ENCODE measurements at regions not wholly inside any gene's neighbourhood (a gene's known extent, or its start where the extent isn't known, plus 50 kb on each side); places are given as distances from the start of the nearest gene placed in this dataset.

DNA sequence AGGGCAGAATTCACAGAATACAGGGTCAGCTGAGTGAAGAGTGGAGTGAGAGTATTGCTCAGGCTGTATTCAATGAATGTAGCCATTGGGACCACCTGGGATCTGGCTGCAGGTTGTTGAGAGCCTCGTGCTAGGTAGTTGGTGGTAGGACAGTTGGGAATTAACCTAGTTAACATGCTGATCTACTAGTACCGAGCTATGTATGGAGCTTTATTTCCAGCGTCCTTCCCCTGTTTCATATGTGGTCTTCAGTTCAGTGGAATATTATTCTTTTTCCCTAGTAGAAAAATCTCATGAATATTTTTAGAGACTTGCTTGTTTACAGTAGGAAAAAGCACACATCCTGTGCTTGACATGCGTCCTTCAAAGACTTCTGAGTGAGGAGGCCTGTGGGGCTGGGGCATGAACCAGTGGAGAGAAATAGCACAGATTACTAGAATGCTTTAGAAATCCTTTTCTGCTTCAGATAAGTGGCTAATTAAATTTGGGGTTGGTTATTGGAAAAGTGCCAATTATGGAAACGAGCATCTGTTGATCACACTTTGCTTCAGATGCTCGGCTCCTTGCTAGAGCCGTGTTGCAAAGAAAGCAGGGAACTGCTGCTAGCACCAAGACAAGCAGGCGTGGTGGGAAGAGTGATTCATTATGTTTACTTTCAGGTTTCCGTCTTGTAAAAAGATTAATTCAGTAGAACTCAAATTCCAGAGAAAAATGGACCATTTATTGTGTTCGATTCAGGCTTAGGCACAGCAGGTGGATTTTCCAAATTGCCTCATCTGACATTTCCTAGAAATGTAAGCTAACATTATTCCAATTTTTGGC lies 53.6 kb downstream of the ARF6 start:
- TF ChIP-seq, protein P1, sequence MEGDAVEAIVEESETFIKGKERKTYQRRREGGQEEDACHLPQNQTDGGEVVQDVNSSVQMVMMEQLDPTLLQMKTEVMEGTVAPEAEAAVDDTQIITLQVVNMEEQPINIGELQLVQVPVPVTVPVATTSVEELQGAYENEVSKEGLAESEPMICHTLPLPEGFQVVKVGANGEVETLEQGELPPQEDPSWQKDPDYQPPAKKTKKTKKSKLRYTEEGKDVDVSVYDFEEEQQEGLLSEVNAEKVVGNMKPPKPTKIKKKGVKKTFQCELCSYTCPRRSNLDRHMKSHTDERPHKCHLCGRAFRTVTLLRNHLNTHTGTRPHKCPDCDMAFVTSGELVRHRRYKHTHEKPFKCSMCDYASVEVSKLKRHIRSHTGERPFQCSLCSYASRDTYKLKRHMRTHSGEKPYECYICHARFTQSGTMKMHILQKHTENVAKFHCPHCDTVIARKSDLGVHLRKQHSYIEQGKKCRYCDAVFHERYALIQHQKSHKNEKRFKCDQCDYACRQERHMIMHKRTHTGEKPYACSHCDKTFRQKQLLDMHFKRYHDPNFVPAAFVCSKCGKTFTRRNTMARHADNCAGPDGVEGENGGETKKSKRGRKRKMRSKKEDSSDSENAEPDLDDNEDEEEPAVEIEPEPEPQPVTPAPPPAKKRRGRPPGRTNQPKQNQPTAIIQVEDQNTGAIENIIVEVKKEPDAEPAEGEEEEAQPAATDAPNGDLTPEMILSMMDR (conservative IDR thresholded peaks at IDR 0.05), result no peak
- Histone ChIP-seq H3K4me1 (ENCODE audit: control insufficient read depth, insufficient read depth, low read length) (no peaks in the 10 kb centered on the region), H3K9me3 (ENCODE audit: control insufficient read depth, low read length) (no peaks in the 10 kb centered on the region), H3K36me3 (ENCODE audit: control insufficient read depth, insufficient read depth, low read length) (no peaks in the 10 kb centered on the region), H3K4me3 (ENCODE audit: low read length) (no peak overlapping the region), H3K9ac (ENCODE audit: extremely low read depth, low read length, poor library complexity, severe bottlenecking) (no peak overlapping the region), H3K27me3 (ENCODE audit: control insufficient read depth, insufficient read depth, low read length, poor library complexity, severe bottlenecking) (no peaks in the 10 kb centered on the region), H3K27ac (ENCODE audit: low read depth, low read length) (no peak overlapping the region)
- Mint-ChIP-seq H3K4me1 (peaks cover 6% of the 10 kb centered on the region), H3K36me3 (ENCODE audit: low read depth) (no peaks in the 10 kb centered on the region), H3K27me3 (ENCODE audit: insufficient read depth) (no peaks in the 10 kb centered on the region), H3K9me3 (no peaks in the 10 kb centered on the region), H3K4me3 (no peak overlapping the region), H3K27ac (no peak overlapping the region)
- WGBS, 2 experiments (ENCODE audit: insufficient coverage in 1 of 2, insufficient read length in 1 of 2), result 83 to 95% methylated on average over 7 to 10 of the region's 10 CpGs
- DNase-seq, result no peak

GRCh38 chr14:49947506-49947905 lies 54.6 kb downstream of the ARF6 start:
- WGBS, 2 experiments (ENCODE audit: insufficient coverage in 1 of 2, insufficient read length in 1 of 2), result 86 to 89% methylated on average over 3 of the region's 3 CpGs
- no peak overlapping the region for H3K27ac ChIP-seq (ENCODE audit: low read depth, low read length)
- H3K9me3 Mint-ChIP-seq, result no peaks in the 10 kb centered on the region

DNA sequence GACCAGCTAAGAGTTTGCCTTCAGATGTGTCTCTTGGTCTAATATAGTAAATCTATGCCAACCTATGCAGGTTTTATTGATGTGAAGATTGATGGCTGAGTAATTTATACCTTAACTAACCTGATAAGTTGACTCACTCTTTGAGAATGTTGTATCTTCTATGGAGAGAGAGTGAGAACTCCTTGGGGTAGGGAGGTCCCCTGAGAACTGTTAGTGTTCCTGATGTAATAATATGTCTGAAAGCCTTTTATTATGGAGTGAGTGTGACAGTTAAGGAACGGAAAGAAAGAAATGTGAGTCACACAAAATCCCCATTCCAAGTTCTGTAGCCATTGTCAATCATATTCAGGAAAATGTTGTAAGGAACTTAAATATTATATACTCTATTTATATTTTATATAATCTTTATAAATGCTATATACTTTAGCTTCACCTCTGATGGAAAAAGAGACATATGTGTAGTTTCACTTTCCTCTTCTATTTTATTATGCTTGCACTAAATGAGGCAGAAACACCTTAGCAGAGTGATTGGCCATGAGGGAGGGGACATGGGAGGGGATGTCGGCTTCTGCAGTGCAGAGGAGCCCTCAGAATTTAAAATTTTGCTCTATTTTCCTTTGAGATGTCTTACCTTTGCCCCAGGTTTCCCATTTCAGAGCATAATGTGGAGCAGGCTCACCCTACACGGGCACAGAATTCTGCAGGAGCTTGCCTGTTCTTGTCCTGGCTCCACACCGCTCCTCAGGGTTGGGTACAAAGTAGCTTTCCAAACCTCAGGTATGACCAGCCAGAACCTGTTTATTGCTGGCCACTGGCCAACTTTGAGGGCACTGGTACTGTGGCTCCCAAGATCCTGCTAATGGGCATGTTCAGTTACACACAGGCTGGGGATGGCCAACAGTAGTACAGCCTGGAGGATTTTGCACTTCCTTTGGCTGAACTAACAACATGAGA lies 57.7 kb downstream of the ARF6 start:
- no peaks in the 10 kb centered on the region for H3K4me1 ChIP-seq (ENCODE audit: control insufficient read depth, insufficient read depth, low read length)
- no peak overlapping the region for H3K27ac ChIP-seq (ENCODE audit: low read depth, low read length)
- TF ChIP-seq, protein P1 (conservative IDR thresholded peaks at IDR 0.05), result no peak
- H3K9me3 ChIP-seq (ENCODE audit: control insufficient read depth, low read length), result no peaks in the 10 kb centered on the region
- H3K4me1 Mint-ChIP-seq, result peaks cover 5% of the 10 kb centered on the region
- H3K4me3 ChIP-seq (ENCODE audit: low read length), result no peak overlapping the region
- no peak overlapping the region for H3K9ac ChIP-seq (ENCODE audit: extremely low read depth, low read length, poor library complexity, severe bottlenecking)
- H3K36me3 Mint-ChIP-seq (ENCODE audit: low read depth), result no peaks in the 10 kb centered on the region
- no peak for DNase-seq
- H3K4me3 Mint-ChIP-seq, result no peak overlapping the region
- H3K27me3 Mint-ChIP-seq (ENCODE audit: insufficient read depth), result no peaks in the 10 kb centered on the region
- no peaks in the 10 kb centered on the region for H3K27me3 ChIP-seq (ENCODE audit: control insufficient read depth, insufficient read depth, low read length, poor library complexity, severe bottlenecking)
- no peaks in the 10 kb centered on the region for H3K36me3 ChIP-seq (ENCODE audit: control insufficient read depth, insufficient read depth, low read length)
- H3K27ac Mint-ChIP-seq, result no peak overlapping the region
- 94 to 96% methylated on average over 3 to 4 of the region's 4 CpGs for WGBS, 2 experiments (ENCODE audit: insufficient coverage in 1 of 2, insufficient read length in 1 of 2)
- no peaks in the 10 kb centered on the region for H3K9me3 Mint-ChIP-seq

More at GRCh38 chr14:49947506-49947905, 54.6 kb downstream of the ARF6 start:
- no peaks in the 10 kb centered on the region for H3K4me1 ChIP-seq (ENCODE audit: control insufficient read depth, insufficient read depth, low read length)
- H3K4me3 ChIP-seq (ENCODE audit: low read length), result no peak overlapping the region
- Mint-ChIP-seq H3K36me3 (ENCODE audit: low read depth) (no peaks in the 10 kb centered on the region), H3K4me3 (no peak overlapping the region), H3K4me1 (peaks cover 6% of the 10 kb centered on the region), H3K27me3 (ENCODE audit: insufficient read depth) (no peaks in the 10 kb centered on the region), H3K27ac (no peak overlapping the region)
- DNase-seq, result no peak
- no peaks in the 10 kb centered on the region for H3K36me3 ChIP-seq (ENCODE audit: control insufficient read depth, insufficient read depth, low read length)
- H3K9me3 ChIP-seq (ENCODE audit: control insufficient read depth, low read length), result no peaks in the 10 kb centered on the region
- TF ChIP-seq, protein P1 (conservative IDR thresholded peaks at IDR 0.05), result no peak
- no peaks in the 10 kb centered on the region for H3K27me3 ChIP-seq (ENCODE audit: control insufficient read depth, insufficient read depth, low read length, poor library complexity, severe bottlenecking)
- no peak overlapping the region for H3K9ac ChIP-seq (ENCODE audit: extremely low read depth, low read length, poor library complexity, severe bottlenecking)
